Spleen (tissue), 11 donors: ENCODE measurements at regions not wholly inside any gene's neighbourhood (a gene's known extent, or its start where the extent isn't known, plus 50 kb on each side); places are given as distances from the start of the nearest gene placed in this dataset.

Source experiments
- DNase-seq: peaks from one replicate; pipeline ENCODE4 v3.0.0-alpha.2; 2020
- H3K27ac ChIP-seq, 8 donors: fragments of 200-600 bp; sonication (generic) in 7 of 8; 1 replicate in 4 of 8; 2 replicates in 4 of 8; pipeline versions ENCODE4 v1.5.0 to v1.8.0; 2016 to 2021; ENCODE audit warnings: inconsistent platforms in 4 of 8, mild to moderate bottlenecking in 4 of 8, moderate library complexity in 1 of 8
- H3K27me3 ChIP-seq, 7 donors: fragments of 200-600 bp; sonication (generic) in 6 of 7; replicated peaks in 1 of 7; 1 replicate in 4 of 7; 2 replicates in 3 of 7; pipeline versions ENCODE4 v1.5.0 to v1.8.0; 2016 to 2021; ENCODE audit warnings: inconsistent platforms in 3 of 7, mild to moderate bottlenecking in 1 of 7
- H3K36me3 ChIP-seq, 6 donors: fragments of 200-600 bp; sonication (generic) in 5 of 6; 1 replicate in 4 of 6; 2 replicates in 2 of 6; pipeline versions ENCODE4 v1.5.0 to v1.8.0; 2016 to 2021; ENCODE audit warnings: inconsistent platforms in 2 of 6
- H3K4me1 ChIP-seq, 6 donors: fragments of 200-600 bp; sonication (generic) in 5 of 6; 1 replicate in 3 of 6; 2 replicates in 3 of 6; pipeline versions ENCODE4 v1.5.0 to v1.8.0; 2016 to 2021; ENCODE audit warnings: inconsistent platforms in 3 of 6
- H3K4me3 ChIP-seq, 8 donors: fragments of 200-600 bp; sonication (generic) in 7 of 8; 1 replicate in 4 of 8; 2 replicates in 4 of 8; pipeline versions ENCODE4 v1.5.0 to v1.8.0; 2016 to 2021; ENCODE audit warnings: inconsistent platforms in 4 of 8, mild to moderate bottlenecking in 4 of 8, moderate library complexity in 2 of 8
- H3K9me3 ChIP-seq, 8 donors: fragments of 200-600 bp; sonication (generic) in 7 of 8; 1 replicate in 4 of 8; 2 replicates in 4 of 8; pipeline versions ENCODE4 v1.5.0 to v1.8.0; 2016 to 2021; ENCODE audit warnings: inconsistent platforms in 4 of 8
- CTCF ChIP-seq, 11 experiments: fragments of 200-600 bp in 7 of 11; fragments of 450-650 bp in 4 of 11; sonication (generic) in 4 of 11; IDR thresholded peaks in 8 of 11; conservative IDR thresholded peaks in 3 of 11; 1 replicate in 7 of 11; 2 replicates in 4 of 11; pipeline versions ENCODE4 v1.4.0 to v1.8.0; 2016 to 2021; ENCODE audit warnings: antibody characterized with exemption in 11 of 11, inconsistent platforms in 4 of 11, mild to moderate bottlenecking in 1 of 11
- POLR2A ChIP-seq, 3 donors: fragments of 450-650 bp; IDR thresholded peaks; one replicate each; pipeline ENCODE4 v1.5.1; 2017; ENCODE audit warnings: antibody characterized with exemption in 3 of 3, mild to moderate bottlenecking in 1 of 3
- POLR2AphosphoS5 ChIP-seq, 3 donors: sonication (generic); formaldehyde crosslinking; IDR thresholded peaks; one replicate each; pipeline ENCODE4 v1.5.1; 2017; ENCODE audit warnings: antibody characterized with exemption in 3 of 3
- WGBS, 5 donors: extraction: QIAGEN DNeasy Blood & Tissue Kit in 3 of 5; methylation state at CpG; one replicate each; pipeline versions ENCODE4 v1.1.5 to v1.1.7; 2013 to 2018; 5-methylcytosine and 5-hydroxymethylcytosine counted together
- intact Hi-C: fragments of 100-400 bp; cut with DNase I; formaldehyde crosslinking; loops from one replicate; pipeline ENCODE4 v1.15.0; 2023; ENCODE audit warnings: low total_unique reads
- donor health status: healthy with polysubstance abuse.
- donor health status: DM: no; HTN: no; CAD: no; lungs with moderate emphysema.
- donor health status: DM: no; HTN: no; CAD: no.
- donor health status: Bipolar disorder and iron deficiency.
- donor health status: healthy.
- donor health status: DM: no; HTN: no; CAD: no.
- donor health status: DM: yes; HTN: yes; CAD: no.

- no peaks in the 10 kb centered on the region for H3K9me3 ChIP-seq
- no peak for TF ChIP-seq POLR2AphosphoS5 (IDR thresholded peaks at IDR 0.05)
- no peak for TF ChIP-seq POLR2A (IDR thresholded peaks at IDR 0.05)
- no peak for TF ChIP-seq CTCF (IDR thresholded peaks at IDR 0.05 in 8 of 11, conservative IDR thresholded peaks at IDR 0.05 in 3 of 11)
- no peak overlapping the region for H3K4me3 ChIP-seq
- H3K4me1 ChIP-seq, result no peaks in the 10 kb centered on the region
- intact Hi-C loops, result no loop called here
- 68 to 88% (median 75%) methylated on average over 4 of the region's 4 CpGs for WGBS, 5 donors
- DNase-seq, result no peak
- H3K27me3 ChIP-seq, result peaks cover 0 to 9% (median 0%) of the 10 kb centered on the region in 7 donors
- no peaks in the 10 kb centered on the region for H3K36me3 ChIP-seq
- H3K27ac ChIP-seq, result no peak overlapping the region
Measured at GRCh38 chr5:42015254-42015653, 90.2 kb downstream of the FBXO4 start.

- TF ChIP-seq POLR2AphosphoS5 (IDR thresholded peaks at IDR 0.05), result no peak
- no peak for TF ChIP-seq POLR2A (IDR thresholded peaks at IDR 0.05)
- no peak for TF ChIP-seq CTCF (IDR thresholded peaks at IDR 0.05 in 8 of 11, conservative IDR thresholded peaks at IDR 0.05 in 3 of 11)
- no peak overlapping the region for H3K27ac ChIP-seq
- intact Hi-C loops, result no loop called here
- H3K36me3 ChIP-seq, result no peaks in the 10 kb centered on the region
- 73 to 86% (median 80%) methylated on average over 1 of the region's 1 CpG for WGBS, 5 donors
- H3K9me3 ChIP-seq, result no peaks in the 10 kb centered on the region
- no peak for DNase-seq
- H3K27me3 ChIP-seq, result peaks cover 0 to 9% (median 0%) of the 10 kb centered on the region in 7 donors
- H3K4me3 ChIP-seq, result no peak overlapping the region
- H3K4me1 ChIP-seq, result no peaks in the 10 kb centered on the region
Measured at GRCh38 chr5:42015681-42016080, 90.6 kb downstream of the FBXO4 start.

- 65 to 78% (median 75%) methylated on average over 3 of the region's 3 CpGs for WGBS, 5 donors
- no peak overlapping the region for H3K27ac ChIP-seq
- no peak for DNase-seq
- TF ChIP-seq CTCF (IDR thresholded peaks at IDR 0.05 in 8 of 11, conservative IDR thresholded peaks at IDR 0.05 in 3 of 11) (no peak), POLR2A (IDR thresholded peaks at IDR 0.05) (no peak), POLR2AphosphoS5 (IDR thresholded peaks at IDR 0.05) (no peak)
- intact Hi-C loops, result no loop called here
- H3K4me1 ChIP-seq, result no peaks in the 10 kb centered on the region
- H3K4me3 ChIP-seq, result no peak overlapping the region
- no peaks in the 10 kb centered on the region for H3K36me3 ChIP-seq
- H3K9me3 ChIP-seq, result peaks cover 0 to 13% (median 4%) of the 10 kb centered on the region in 8 donors
- peaks cover 0 to 9% (median 0%) of the 10 kb centered on the region in 7 donors for H3K27me3 ChIP-seq
Measured at GRCh38 chr5:42020788-42021530, 95.9 kb downstream of the FBXO4 start.

- Histone ChIP-seq H3K4me1 (no peaks in the 10 kb centered on the region), H3K36me3 (no peaks in the 10 kb centered on the region), H3K27me3 (peaks cover 0 to 9% (median 0%) of the 10 kb centered on the region in 7 donors), H3K9me3 (peaks cover 0 to 13% (median 4%) of the 10 kb centered on the region in 8 donors), H3K4me3 (no peak overlapping the region), H3K27ac (no peak overlapping the region)
- 44 to 70% (median 57%) methylated on average over 2 of the region's 2 CpGs for WGBS, 5 donors
- TF ChIP-seq CTCF (IDR thresholded peaks at IDR 0.05 in 8 of 11, conservative IDR thresholded peaks at IDR 0.05 in 3 of 11) (no peak), POLR2AphosphoS5 (IDR thresholded peaks at IDR 0.05) (no peak), POLR2A (IDR thresholded peaks at IDR 0.05) (no peak)
- no peak for DNase-seq
- intact Hi-C loops, result no loop called here
Measured at GRCh38 chr5:42021923-42022322, 96.8 kb downstream of the FBXO4 start.
